ENCODE measurements at regions not wholly inside any gene's neighbourhood (a gene's known extent, or its start where the extent isn't known, plus 50 kb on each side); places are given as distances from the start of the nearest gene placed in this dataset.

- no peak for TF ChIP-seq EZH2 (IDR thresholded peaks at IDR 0.05)
- TF ChIP-seq POLR2AphosphoS5 (IDR thresholded peaks at IDR 0.05; ENCODE audit: borderline replicate concordance, low read depth, low read length), result no peak
- no peak for TF ChIP-seq FOXP2 (optimal IDR thresholded peaks at IDR 0.05; ENCODE audit: control extremely low read depth, extremely low read length, insufficient read depth)
Measured at GRCh38 chr7:91789558-91789957, 90.9 kb downstream of the MTERF1 start.

Data from SK-N-MC (cell line).